ENCODE measurements at regions not wholly inside any gene's neighbourhood (a gene's known extent, or its start where the extent isn't known, plus 50 kb on each side); places are given as distances from the start of the nearest gene placed in this dataset.

- H3K4me3 Mint-ChIP-seq: no peak overlapping the region
- CTCF ChIA-PET: no interaction called here
- Histone ChIP-seq H3K4me1 (ENCODE audit: insufficient read depth, low read length) (peaks cover 4% of the 10 kb centered on the region), H3K27ac (ENCODE audit: low read depth in 1 of 2, low read length in 2 of 2) (no peak overlapping the region), H3K36me3 (ENCODE audit: insufficient read depth, low read length) (no peaks in the 10 kb centered on the region), H3K4me3 (ENCODE audit: low read length) (no peak overlapping the region), H3K9me3 (ENCODE audit: control insufficient read depth in 1 of 2, insufficient read depth in 1 of 2, low read length in 2 of 2) (no peaks in the 10 kb centered on the region), H3K27me3 (ENCODE audit: control insufficient read depth in 1 of 2, insufficient read depth in 2 of 2, low read length in 2 of 2) (no peaks in the 10 kb centered on the region)
- H3K4me1 Mint-ChIP-seq (ENCODE audit: low read depth): peaks cover 49% of the 10 kb centered on the region
- H3K9me3 Mint-ChIP-seq: no peaks in the 10 kb centered on the region
- POLR2A ChIA-PET: interaction anchor here (0.9 to 1.3 kb wide), 6 partner anchors 14 to 302 kb away, joined by 3 to 12 read pairs (median 4); no protein-coding TSS in a partner anchor
- H3K27ac Mint-ChIP-seq: peak overlapping the region; percentile 5
- DNase-seq (peak in 3 of 14 experiments; percentile 37 to 74 (median 40)), ATAC-seq (ENCODE audit: poor library complexity) (peak; percentile 68)
- H3K27me3 Mint-ChIP-seq: no peaks in the 10 kb centered on the region
- no peaks in the 10 kb centered on the region for H3K36me3 Mint-ChIP-seq (ENCODE audit: low read depth)
- no peak for TF ChIP-seq CTCF (IDR thresholded peaks at IDR 0.05)
- intact Hi-C loops (cut with DNase I, micrococcal nuclease): no loop called here
Observed at GRCh38 chr3:153462545-153462944, 300.5 kb downstream of the RAP2B start.

- Mint-ChIP-seq H3K9me3 (no peaks in the 10 kb centered on the region), H3K27me3 (no peaks in the 10 kb centered on the region), H3K4me1 (ENCODE audit: low read depth) (peaks cover 49% of the 10 kb centered on the region), H3K4me3 (no peak overlapping the region), H3K27ac (no peak overlapping the region), H3K36me3 (ENCODE audit: low read depth) (no peaks in the 10 kb centered on the region)
- H3K4me3 ChIP-seq (ENCODE audit: low read length): no peak overlapping the region
- intact Hi-C loops (cut with DNase I, micrococcal nuclease): no loop called here
- peaks cover 4% of the 10 kb centered on the region for H3K4me1 ChIP-seq (ENCODE audit: insufficient read depth, low read length)
- ATAC-seq (ENCODE audit: poor library complexity) (no peak), DNase-seq (no peak)
- TF ChIP-seq CTCF (IDR thresholded peaks at IDR 0.05): no peak
- no peaks in the 10 kb centered on the region for H3K27me3 ChIP-seq (ENCODE audit: control insufficient read depth in 1 of 2, insufficient read depth in 2 of 2, low read length in 2 of 2)
- H3K9me3 ChIP-seq (ENCODE audit: control insufficient read depth in 1 of 2, insufficient read depth in 1 of 2, low read length in 2 of 2): no peaks in the 10 kb centered on the region
- ChIA-PET POLR2A (no interaction called here), CTCF (no interaction called here)
- no peak overlapping the region for H3K27ac ChIP-seq (ENCODE audit: low read depth in 1 of 2, low read length in 2 of 2)
- H3K36me3 ChIP-seq (ENCODE audit: insufficient read depth, low read length): no peaks in the 10 kb centered on the region
Observed at GRCh38 chr3:153463895-153464294, 301.9 kb downstream of the RAP2B start.

- DNase-seq: no peak
- no peaks in the 10 kb centered on the region for H3K9me3 ChIP-seq (ENCODE audit: control insufficient read depth in 1 of 2, insufficient read depth in 1 of 2, low read length in 2 of 2)
- POLR2A ChIA-PET: no interaction called here
- Mint-ChIP-seq H3K9me3 (no peaks in the 10 kb centered on the region), H3K36me3 (ENCODE audit: low read depth) (no peaks in the 10 kb centered on the region), H3K27ac (no peak overlapping the region), H3K27me3 (no peaks in the 10 kb centered on the region), H3K4me3 (no peak overlapping the region), H3K4me1 (ENCODE audit: low read depth) (peaks cover 15% of the 10 kb centered on the region)
- TF ChIP-seq CTCF (IDR thresholded peaks at IDR 0.05): no peak
- intact Hi-C loops (cut with DNase I, micrococcal nuclease): no loop called here
- ATAC-seq (ENCODE audit: poor library complexity): no peak
- no peak overlapping the region for H3K4me3 ChIP-seq (ENCODE audit: low read length)
- no peaks in the 10 kb centered on the region for H3K27me3 ChIP-seq (ENCODE audit: control insufficient read depth in 1 of 2, insufficient read depth in 2 of 2, low read length in 2 of 2)
- H3K4me1 ChIP-seq (ENCODE audit: insufficient read depth, low read length): no peaks in the 10 kb centered on the region
- no peak overlapping the region for H3K27ac ChIP-seq (ENCODE audit: low read depth in 1 of 2, low read length in 2 of 2)
- H3K36me3 ChIP-seq (ENCODE audit: insufficient read depth, low read length): no peaks in the 10 kb centered on the region
- CTCF ChIA-PET: no interaction called here
Observed at GRCh38 chr3:153469162-153469561, 307.1 kb downstream of the RAP2B start.
